Jurkat, Clone E6-1 (cell line): ENCODE measurements at regions not wholly inside any gene's neighbourhood (a gene's known extent, or its start where the extent isn't known, plus 50 kb on each side); places are given as distances from the start of the nearest gene placed in this dataset.
"Not testable (repeated sequence)": the region's sequence is repeated elsewhere in the genome, so short reads cannot be mapped to it uniquely, and the experiment has no call there.

ENCODE experiments used
- DNase-seq: peaks from one replicate; pipeline ENCODE4 v3.0.0-alpha.2; 2011; ENCODE audit warnings: low read depth, low spot score
- H3K4me3 ChIP-seq: 2 replicates; pipeline ENCODE4 v1.5.1; 2011; ENCODE audit warnings: mild to moderate bottlenecking, low read length, control low read depth, moderate library complexity

GRCh38 chr5:116747881-116748280 lies 173.3 kb upstream of the SEMA6A start:
- no peak for DNase-seq
- H3K4me3 ChIP-seq: no peak overlapping the region

GRCh38 chr5:116746668-116747067 lies 172.0 kb upstream of the SEMA6A start:
- DNase-seq: no peak

GRCh38 chr5:116740771-116741170 lies 166.1 kb upstream of the SEMA6A start:
- DNase-seq: no peak
- H3K4me3 ChIP-seq: no peak overlapping the region

More at GRCh38 chr5:116746668-116747067, 172.0 kb upstream of the SEMA6A start:
- H3K4me3 ChIP-seq: no peak overlapping the region

GRCh38 chr5:116739571-116739970 lies 164.9 kb upstream of the SEMA6A start:
- no peak overlapping the region for H3K4me3 ChIP-seq

GRCh38 chr5:116738615-116739261 lies 164.1 kb upstream of the SEMA6A start:
- no peak for DNase-seq
- no peak overlapping the region for H3K4me3 ChIP-seq

More at GRCh38 chr5:116739571-116739970, 164.9 kb upstream of the SEMA6A start:
- no peak for DNase-seq

GRCh38 chr5:116738239-116738614 lies 163.6 kb upstream of the SEMA6A start:
- no peak overlapping the region for H3K4me3 ChIP-seq
- no peak for DNase-seq

- no peak overlapping the region for H3K4me3 ChIP-seq
- no peak for DNase-seq
Observed at GRCh38 chr5:116736671-116737070, 162.0 kb upstream of the SEMA6A start.

GRCh38 chr5:116733991-116734975 lies 159.7 kb upstream of the SEMA6A start:
- no peak for DNase-seq

GRCh38 chr5:116732591-116732990 lies 158.0 kb upstream of the SEMA6A start:
- no peak overlapping the region for H3K4me3 ChIP-seq
- no peak for DNase-seq

More at GRCh38 chr5:116733991-116734975, 159.7 kb upstream of the SEMA6A start:
- H3K4me3 ChIP-seq: no peak overlapping the region

- DNase-seq: no peak
- no peak overlapping the region for H3K4me3 ChIP-seq
Observed at GRCh38 chr5:116731432-116731831, 156.8 kb upstream of the SEMA6A start.

- no peak overlapping the region for H3K4me3 ChIP-seq
- DNase-seq: no peak
Observed at GRCh38 chr5:116730706-116731105, 156.1 kb upstream of the SEMA6A start.

- no peak for DNase-seq
- H3K4me3 ChIP-seq: no peak overlapping the region
Observed at GRCh38 chr5:116730185-116730584, 155.6 kb upstream of the SEMA6A start.

- no peak overlapping the region for H3K4me3 ChIP-seq
- DNase-seq: no peak
Observed at GRCh38 chr5:116727248-116727647, 152.6 kb upstream of the SEMA6A start.

GRCh38 chr5:116726180-116726579 lies 151.6 kb upstream of the SEMA6A start:
- H3K4me3 ChIP-seq, DNase-seq: not testable (repeated sequence)

- no peak overlapping the region for H3K4me3 ChIP-seq
- no peak for DNase-seq
Observed at GRCh38 chr5:116724971-116725370, 150.3 kb upstream of the SEMA6A start.

- DNase-seq: no peak
- H3K4me3 ChIP-seq: no peak overlapping the region
Observed at GRCh38 chr5:116722651-116723050, 148.0 kb upstream of the SEMA6A start.

- H3K4me3 ChIP-seq: no peak overlapping the region
- DNase-seq: no peak
Observed at GRCh38 chr5:116719106-116719505, 144.5 kb upstream of the SEMA6A start.

- H3K4me3 ChIP-seq: no peak overlapping the region
- DNase-seq: no peak
Observed at GRCh38 chr5:116718317-116718716, 143.7 kb upstream of the SEMA6A start.

- no peak for DNase-seq
- H3K4me3 ChIP-seq: no peak overlapping the region
Observed at GRCh38 chr5:116709082-116709481, 134.5 kb upstream of the SEMA6A start.

- not testable (repeated sequence) for DNase-seq, H3K4me3 ChIP-seq
Observed at GRCh38 chr5:116705121-116705519, 130.5 kb upstream of the SEMA6A start.
